ENCODE measurements at regions not wholly inside any gene's neighbourhood (a gene's known extent, or its start where the extent isn't known, plus 50 kb on each side); places are given as distances from the start of the nearest gene placed in this dataset.

DNA sequence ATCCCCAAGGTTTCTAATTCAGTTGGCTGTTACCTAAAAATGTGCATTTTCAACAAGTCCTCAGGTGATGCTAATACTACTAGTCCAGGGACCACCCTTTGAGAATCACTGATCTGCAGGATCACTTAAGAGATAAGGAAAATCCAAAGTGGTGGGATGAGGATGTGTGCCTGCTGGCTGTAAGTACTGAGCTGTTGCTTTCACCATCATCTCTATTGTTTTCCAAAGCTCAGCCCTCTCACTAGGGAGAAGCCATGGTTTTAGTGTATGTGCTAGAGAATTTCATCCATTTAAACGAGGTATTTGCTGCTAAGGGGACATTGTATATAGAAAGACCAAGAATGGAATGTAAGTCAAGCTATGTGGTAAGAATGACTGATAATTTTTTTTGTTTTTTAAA lies 202.3 kb downstream of the KIF21A start:
- no peak for DNase-seq (ENCODE audit: low spot score)

DNA sequence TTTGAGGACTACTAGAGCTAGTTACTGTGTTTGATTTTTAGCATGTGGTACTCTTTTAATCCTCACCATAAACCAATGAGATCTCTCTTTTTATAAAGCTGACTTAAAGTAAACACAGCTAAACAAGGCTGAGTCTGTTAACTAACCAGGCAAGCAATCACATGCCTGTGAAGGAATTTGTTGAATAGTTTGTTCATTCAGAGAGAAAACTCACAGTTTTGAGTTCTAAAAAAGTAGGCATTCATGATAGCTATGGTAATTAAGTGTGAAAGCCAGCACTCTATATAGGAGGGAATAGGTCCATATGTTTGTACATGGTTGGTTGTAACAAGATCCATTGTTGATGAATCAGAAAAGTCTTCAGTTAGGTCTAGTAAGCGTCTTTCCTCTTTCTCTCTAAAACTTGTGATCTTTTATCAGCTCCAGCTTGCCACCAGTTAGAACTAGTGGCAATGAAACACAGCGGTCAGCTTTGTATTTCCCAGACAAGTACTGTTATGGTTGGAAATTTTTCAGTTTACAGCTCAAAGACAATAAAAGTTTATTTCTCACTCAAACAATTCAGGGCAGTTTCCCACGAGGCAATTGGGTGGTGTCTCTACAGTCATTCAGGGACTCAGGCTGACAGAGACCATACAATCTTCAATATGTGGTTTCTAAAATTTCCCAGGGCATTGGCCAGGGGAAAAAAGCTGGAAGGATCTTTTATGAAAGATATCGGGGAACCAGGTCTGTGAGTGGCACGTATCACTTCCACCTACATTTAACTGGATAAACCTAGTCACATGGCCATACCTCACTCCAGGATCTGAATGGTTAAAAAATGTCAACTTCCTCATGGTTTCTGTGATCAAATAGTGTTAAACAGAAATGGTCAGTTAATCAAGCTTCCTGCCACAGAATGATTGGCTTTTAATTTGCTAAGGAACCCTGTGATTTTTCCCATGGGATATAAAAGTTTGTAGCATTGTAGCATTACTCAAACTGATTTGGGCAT lies 203.1 kb downstream of the KIF21A start:
- no peak for DNase-seq (ENCODE audit: low spot score)

DNA sequence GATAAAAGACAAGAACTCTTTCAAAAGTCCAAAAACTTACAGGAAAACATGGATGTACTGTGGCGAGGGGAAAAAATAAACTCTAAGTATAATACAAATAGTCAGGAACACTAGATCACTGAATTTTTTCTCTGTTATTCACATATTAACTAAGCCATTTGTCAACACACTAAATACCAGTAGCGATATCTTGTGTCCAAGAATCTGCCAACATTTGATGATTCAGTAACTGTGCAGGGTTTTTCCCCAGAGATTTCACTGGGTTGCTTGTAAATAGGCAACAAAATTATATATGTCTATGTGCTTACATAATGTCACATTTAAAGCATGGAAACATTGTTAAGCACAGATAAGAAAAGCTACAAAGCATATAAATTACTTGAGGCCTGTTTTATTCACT lies 205.9 kb downstream of the KIF21A start:
- no peak for DNase-seq (ENCODE audit: low spot score)

DNA sequence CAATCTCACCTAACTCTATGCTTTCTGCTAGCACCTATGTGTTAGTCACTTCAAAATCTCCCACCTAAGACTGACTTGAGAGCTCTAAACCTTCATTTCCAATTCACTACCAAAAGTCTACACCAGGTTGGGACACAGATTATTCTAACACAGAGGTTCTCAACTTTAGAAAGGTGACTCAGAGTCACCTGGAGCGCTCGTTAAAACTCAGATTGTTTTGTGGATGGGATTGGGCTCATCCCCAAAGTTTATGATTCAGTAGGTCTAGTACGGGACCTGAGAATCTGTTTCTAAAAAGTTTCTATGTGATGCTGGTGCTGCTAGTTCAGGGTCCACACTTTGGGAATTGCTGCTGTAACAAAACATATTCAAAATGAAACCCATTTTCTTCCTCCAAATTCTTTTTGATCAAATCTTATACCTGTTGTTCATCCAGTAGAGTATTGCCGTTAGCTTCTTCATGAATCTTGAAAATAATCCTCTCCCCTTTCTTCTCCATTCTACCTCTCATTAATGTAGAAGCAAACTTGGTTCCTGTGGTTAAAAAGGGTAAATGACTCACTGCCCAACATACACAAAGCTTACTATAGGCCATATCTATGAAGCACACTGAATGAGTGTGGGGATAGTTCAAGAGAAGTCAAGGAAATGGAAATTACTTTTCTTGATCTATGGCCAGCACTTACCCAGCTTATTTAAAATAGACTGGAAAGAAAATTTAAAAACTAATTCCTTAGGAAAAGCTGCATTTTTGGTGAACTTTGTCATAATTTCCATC lies 206.7 kb downstream of the KIF21A start:
- DNase-seq (ENCODE audit: low spot score): no peak

DNA sequence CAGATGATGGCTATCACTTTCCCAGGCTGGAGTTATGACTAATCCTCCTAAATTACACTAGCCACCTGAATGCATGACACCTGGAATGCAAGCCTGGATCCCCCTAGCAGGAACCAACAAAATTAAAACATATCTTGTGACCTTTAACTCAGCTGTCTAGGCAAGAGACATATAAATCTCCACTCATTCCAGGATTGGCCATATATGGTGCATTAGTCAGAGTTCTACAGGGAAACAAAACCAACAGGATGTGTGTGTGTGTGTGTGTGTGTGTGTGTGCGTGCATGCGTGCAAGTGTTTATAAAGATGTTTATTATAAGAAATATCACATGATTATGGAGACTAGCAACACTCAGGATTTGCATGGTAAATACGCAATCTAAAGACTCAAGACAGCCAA lies 212.8 kb downstream of the KIF21A start:
- no peak for DNase-seq (ENCODE audit: low spot score)

DNA sequence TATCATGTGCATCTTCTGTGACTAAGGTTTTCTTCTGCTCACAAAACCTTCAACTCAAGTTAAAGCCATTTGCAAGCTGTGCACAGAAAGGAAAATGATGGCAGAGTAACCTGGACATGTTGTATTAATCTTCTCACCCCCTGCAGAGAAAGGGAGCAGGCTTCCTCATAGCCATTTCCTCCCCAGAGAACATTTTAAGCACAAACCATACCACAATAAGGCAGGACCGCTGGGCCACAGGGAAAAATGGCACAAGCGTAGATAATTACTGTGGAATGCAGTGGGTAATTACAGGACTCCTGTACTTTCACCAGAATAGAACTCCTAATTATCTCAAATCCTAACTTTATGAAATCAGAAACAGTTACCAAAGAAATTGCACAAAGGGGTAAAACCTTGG lies 215.7 kb downstream of the KIF21A start:
- DNase-seq (ENCODE audit: low spot score): no peak

DNA sequence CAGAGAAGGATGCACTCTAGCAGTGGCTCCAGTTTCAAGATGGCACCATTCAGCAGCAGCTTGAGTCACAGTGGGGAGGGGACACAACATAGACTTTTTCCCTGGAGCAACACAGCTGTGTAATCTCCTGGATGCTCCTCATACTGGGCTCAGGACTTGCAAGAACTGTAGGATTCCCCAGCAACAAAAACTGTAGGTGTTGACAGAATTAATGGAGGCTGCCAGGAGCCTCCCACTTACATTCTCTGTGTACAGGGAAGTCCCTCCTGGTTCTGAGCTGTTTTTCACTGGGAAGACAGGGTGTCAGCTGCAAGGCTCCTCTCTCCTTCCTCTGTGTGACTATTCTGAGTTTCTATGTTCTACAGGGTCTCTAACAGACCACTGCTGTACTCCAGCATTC lies 217.9 kb downstream of the KIF21A start:
- DNase-seq (ENCODE audit: low spot score): no peak

DNA sequence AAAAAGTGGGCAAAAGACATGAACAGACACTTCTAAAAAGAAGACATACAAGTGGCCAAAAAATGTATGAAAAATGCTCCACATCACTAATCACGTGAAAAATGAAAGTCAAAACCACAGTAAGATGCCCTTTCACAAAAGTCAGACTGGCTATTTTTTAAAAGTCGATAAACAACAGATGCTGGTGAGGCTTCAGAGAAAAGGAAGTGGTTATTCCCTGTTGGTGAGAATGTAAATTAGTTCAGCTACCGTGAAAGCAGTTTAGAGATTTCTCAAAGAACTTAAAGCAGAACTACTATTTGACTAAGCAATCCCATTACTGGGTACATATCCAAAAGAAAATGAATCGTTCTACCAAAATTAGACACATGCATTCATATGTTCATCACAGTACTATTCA lies 237.0 kb downstream of the KIF21A start:
- DNase-seq (ENCODE audit: low spot score): no peak

GRCh38 chr12:39199351-39199750 lies 243.6 kb downstream of the KIF21A start:
- no peak for DNase-seq (ENCODE audit: low spot score)

DNA sequence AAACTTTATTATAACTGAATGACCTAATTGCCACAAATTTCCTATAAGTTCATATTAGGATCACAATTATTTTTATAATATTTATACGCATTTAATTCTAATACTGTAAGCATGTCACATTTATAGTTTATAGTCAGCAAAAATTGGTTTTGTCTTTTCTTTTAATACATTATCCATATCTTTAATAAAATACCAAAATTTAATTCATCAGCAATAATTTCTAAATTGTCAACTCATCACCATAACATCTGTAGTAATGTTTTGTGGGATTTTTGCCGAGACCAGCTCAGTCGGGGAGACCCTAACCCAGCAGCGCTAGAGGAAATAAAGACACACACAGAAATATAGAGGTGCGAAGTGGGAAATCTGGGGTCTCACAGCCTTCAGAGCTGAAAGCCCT lies 254.2 kb downstream of the KIF21A start:
- DNase-seq (ENCODE audit: low spot score): no peak

GRCh38 chr12:39186744-39187143 lies 256.2 kb downstream of the KIF21A start:
- DNase-seq (ENCODE audit: low spot score): no peak

DNA sequence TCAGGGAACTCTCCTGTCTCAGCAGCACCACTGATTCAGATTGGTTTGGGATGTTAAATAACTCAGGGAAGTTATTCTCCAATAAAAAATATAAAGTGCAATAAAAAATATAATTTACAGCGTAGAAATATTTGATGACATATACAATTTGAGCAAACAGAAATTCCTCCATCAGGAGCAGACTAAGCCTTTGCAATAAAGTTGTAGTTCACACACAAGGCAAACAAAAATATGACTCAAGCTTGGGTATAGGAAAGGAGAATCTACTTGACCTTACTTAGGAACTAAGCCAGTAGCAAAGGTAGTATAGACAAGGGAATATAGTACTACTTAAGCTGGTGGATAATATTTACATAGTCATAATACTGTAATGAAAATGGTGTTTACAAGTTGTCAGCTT lies 264.1 kb downstream of the KIF21A start:
- no peak for DNase-seq (ENCODE audit: low spot score)

DNA sequence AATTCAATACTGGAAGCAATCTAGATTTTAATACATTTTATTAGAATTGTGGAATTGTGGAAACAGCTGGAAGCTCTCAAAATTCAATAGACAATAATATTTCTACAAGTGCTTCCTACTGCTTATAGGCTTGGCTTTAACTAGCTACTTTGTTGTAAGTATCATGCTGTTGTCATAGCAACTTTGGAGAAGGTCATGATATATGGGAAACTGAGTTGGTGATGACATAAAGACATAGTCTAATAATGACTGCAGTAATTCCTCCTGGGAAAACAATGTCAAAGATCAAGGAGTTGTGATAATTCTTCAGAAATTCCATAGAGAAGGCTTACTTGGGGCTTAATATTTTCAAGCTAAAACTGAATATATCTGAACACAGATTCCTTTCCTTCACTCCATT lies 266.6 kb downstream of the KIF21A start:
- no peak for DNase-seq (ENCODE audit: low spot score)

GRCh38 chr12:39173726-39174125 lies 268.3 kb upstream of the CPNE8 start:
- no peak for DNase-seq (ENCODE audit: low spot score)

- DNase-seq (ENCODE audit: low spot score): no peak
These were observed 259.9 kb upstream of the CPNE8 start for GRCh38 chr12:39165338-39165737.

DNA sequence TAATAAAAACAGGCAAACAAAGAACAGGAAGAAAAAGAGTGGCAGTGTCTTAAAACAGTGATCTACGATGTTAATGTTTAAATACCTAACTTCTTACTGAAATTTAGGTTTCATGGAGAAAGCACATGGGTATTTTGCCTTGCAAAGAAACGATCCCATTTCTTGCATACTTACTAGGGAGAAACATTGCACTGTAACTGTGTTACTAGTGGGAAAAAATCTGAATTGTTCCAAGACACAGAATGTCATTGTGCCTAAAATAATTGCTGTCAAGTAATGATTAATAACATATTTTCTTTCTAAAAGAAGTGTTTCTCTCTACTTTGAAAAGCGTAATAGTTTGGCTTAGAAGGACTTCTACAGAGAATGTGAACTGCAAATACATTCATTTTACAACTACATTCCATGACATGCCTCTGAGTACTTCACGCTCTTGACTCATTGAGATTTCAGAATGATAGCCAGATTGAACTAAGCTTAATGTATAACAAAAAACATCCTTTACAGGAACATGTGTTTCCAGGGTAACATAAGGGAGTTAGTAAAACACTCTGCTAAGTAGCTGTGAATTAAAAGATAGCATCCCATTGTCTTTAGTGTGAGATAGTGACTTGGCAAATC lies 256.2 kb upstream of the CPNE8 start:
- no peak for DNase-seq (ENCODE audit: low spot score)

- DNase-seq (ENCODE audit: low spot score): no peak
These were observed 252.4 kb upstream of the CPNE8 start for GRCh38 chr12:39157696-39158342.

DNA sequence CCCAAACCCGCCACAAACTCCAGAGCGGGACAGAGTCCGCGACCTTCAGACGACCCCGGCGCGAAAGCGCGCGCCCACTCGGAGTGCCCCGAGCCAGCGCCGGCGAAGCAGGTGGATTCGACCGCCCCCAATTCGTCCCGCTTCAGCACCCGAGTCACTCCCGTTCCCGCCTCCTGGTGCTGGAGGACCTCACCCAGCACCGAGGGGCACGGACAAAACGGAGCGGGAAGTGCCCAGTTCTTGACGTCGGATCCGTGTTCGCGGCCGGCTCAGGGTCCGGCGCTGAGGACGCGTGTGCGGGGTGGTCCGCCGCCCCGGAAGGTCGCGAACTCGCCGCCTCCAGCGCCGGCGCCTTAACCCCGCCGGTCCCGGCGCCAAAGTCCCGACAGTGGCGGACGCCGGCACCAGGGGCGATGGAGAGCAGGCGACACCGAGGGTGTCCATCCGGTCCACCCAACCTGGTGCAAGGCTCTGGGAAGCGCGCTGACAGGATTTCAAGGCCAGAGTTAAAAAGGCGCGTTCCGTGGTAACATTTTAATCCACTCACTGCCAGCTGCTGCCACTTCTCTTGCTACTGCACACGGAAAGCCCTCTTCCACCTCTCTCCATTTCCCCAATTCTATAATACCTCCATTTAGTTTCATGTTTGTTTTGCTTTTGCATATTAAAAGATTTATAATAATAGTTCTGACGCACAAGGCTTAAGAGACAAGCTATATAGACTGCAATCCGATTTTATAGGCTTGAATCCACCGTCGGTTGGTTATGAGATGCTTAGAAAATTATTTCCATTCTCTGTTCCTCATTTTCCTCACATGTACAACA lies 240.0 kb upstream of the CPNE8 start:
- DNase-seq (ENCODE audit: low spot score): no peak

- no peak for DNase-seq (ENCODE audit: low spot score)
These were observed 239.2 kb upstream of the CPNE8 start for GRCh38 chr12:39144613-39145061.

DNA sequence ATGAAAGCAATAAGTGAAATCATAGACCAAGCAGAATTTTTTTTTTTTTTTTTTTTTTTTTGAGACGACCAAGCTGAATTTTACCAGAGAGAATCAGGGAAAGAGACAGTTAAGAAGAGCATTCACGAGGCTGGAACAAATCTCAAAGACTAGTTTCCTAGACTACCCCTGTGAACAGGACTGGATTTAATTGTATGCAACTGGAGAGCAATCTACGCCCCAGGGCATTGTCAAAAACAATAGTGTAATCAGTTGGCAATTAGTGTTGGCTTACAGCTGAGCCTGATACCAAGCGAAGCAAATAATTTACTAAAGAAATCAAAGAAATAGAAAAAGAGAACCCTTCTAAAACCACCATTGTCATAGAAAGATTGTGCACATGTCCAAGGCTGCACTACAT lies 232.9 kb upstream of the CPNE8 start:
- DNase-seq (ENCODE audit: low spot score): no peak

DNA sequence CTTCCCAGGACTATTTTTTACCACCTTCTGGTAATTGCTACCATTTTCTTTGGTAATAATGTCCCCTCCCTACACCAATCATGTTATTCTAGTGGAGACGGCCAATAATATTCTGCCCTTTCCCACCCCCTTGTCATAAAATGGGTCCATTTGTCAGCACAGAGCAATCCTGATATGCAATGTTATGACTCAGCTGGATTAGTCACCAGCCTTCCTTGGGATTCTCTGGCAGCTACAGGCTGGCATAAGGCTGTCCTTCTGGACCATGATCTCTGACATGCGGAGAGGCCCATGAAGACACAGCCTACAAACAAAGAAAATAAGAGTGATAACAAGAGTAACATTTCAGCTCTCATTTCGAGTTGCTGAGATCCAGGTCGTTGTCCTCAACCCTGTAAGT lies 222.0 kb upstream of the CPNE8 start:
- no peak for DNase-seq (ENCODE audit: low spot score)

Measured in hematopoietic multipotent progenitor cell treated with erythropoietin and hydrocortisone succinate and interleukin-3 and kit ligand, for 17 days (in vitro differentiated cells).